Naive B cell (primary cell): ENCODE measurements at regions not wholly inside any gene's neighbourhood (a gene's known extent, or its start where the extent isn't known, plus 50 kb on each side); places are given as distances from the start of the nearest gene placed in this dataset.
"Not testable (repeated sequence)": the region's sequence is repeated elsewhere in the genome, so short reads cannot be mapped to it uniquely, and the experiment has no call there.

Source experiments
- ATAC-seq, 2 donors: fragments of 150-1000 bp; cut with Tn5 transposase; 2 replicates each; pipeline ENCODE4 v1.10.0; 2021; ENCODE audit warnings: low read depth in 2 of 2, mild to moderate bottlenecking in 2 of 2, moderate library complexity in 2 of 2
- DNase-seq: peaks from one replicate; pipeline ENCODE4 v3.0.0; 2022
- H3K27ac Mint-ChIP-seq, 6 donors: one replicate each; pipeline ENCODE4 v1.8.0; 2020 to 2022; ENCODE audit warnings: mild to moderate bottlenecking in 6 of 6, mixed read lengths in 6 of 6, moderate library complexity in 5 of 6, inconsistent platforms in 2 of 6
- H3K27me3 Mint-ChIP-seq, 3 donors: one replicate each; pipeline ENCODE4 v1.8.0; 2021 to 2022; ENCODE audit warnings: mixed read lengths in 3 of 3, mild to moderate bottlenecking in 1 of 3
- H3K36me3 Mint-ChIP-seq, 2 donors: one replicate each; pipeline ENCODE4 v1.8.0; 2020 to 2022; ENCODE audit warnings: mixed read lengths in 2 of 2, inconsistent platforms in 1 of 2, mild to moderate bottlenecking in 1 of 2
- H3K4me1 Mint-ChIP-seq, 3 donors: one replicate each; pipeline ENCODE4 v1.8.0; 2020 to 2022; ENCODE audit warnings: mixed read lengths in 3 of 3, inconsistent platforms in 1 of 3, mild to moderate bottlenecking in 1 of 3, moderate library complexity in 1 of 3
- H3K4me3 Mint-ChIP-seq, 8 donors: one replicate each; pipeline ENCODE4 v1.8.0; 2020 to 2022; ENCODE audit warnings: mild to moderate bottlenecking in 8 of 8, mixed read lengths in 8 of 8, moderate library complexity in 8 of 8, inconsistent platforms in 2 of 8
- H3K9me3 Mint-ChIP-seq, 7 donors: one replicate each; pipeline ENCODE4 v1.8.0; 2020 to 2022; ENCODE audit warnings: mixed read lengths in 7 of 7, mild to moderate bottlenecking in 5 of 7, inconsistent platforms in 2 of 7, moderate library complexity in 1 of 7

- Mint-ChIP-seq H3K4me3 (no peak overlapping the region), H3K36me3 (no peaks in the 10 kb centered on the region), H3K27me3 (no peaks in the 10 kb centered on the region), H3K27ac (peak overlapping the region in 3 of 6 donors; percentile 41 to 73 (median 69)), H3K9me3 (no peaks in the 10 kb centered on the region), H3K4me1 (peaks cover 4 to 22% (median 22%) of the 10 kb centered on the region in 3 donors)
- DNase-seq, result no peak
- ATAC-seq, result peak; percentile 22 to 28
Observed at GRCh38 chr4:77493829-77494551, 111.6 kb upstream of the CXCL13 start.

DNA sequence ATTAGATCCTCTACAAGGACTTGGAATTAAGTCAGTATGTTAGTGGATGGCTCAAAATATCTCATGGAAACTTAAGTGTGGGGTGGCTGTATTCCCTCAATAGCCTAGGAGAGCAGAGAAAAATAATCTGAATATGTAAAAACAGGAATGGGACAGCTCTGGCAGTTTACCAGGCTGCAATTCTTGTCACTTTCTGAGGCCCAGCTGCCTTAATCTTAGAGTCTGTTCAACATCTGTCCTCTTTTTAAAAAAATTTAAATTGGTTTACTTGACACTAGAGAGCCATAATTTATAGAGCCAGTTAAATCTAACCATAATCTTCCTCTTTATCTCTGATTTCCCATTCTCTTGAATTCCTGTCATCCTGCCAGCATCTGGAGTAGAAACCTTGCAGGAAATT, 109.2 kb upstream of the CXCL13 start:
- ATAC-seq (no peak), DNase-seq (no peak)
- no peaks in the 10 kb centered on the region for H3K36me3 Mint-ChIP-seq
- no peaks in the 10 kb centered on the region for H3K27me3 Mint-ChIP-seq
- peaks cover 4 to 22% (median 22%) of the 10 kb centered on the region in 3 donors for H3K4me1 Mint-ChIP-seq
- no peaks in the 10 kb centered on the region for H3K9me3 Mint-ChIP-seq
- no peak overlapping the region for H3K4me3 Mint-ChIP-seq
- no peak overlapping the region for H3K27ac Mint-ChIP-seq

- Mint-ChIP-seq H3K9me3 (no peaks in the 10 kb centered on the region), H3K27ac (no peak overlapping the region), H3K4me1 (no peaks in the 10 kb centered on the region), H3K4me3 (no peak overlapping the region), H3K27me3 (no peaks in the 10 kb centered on the region), H3K36me3 (no peaks in the 10 kb centered on the region)
- ATAC-seq (no peak), DNase-seq (no peak)
Observed at GRCh38 chr4:77500801-77501200, 104.8 kb upstream of the CXCL13 start.

GRCh38 chr4:77501240-77501639, 104.4 kb upstream of the CXCL13 start:
- Mint-ChIP-seq H3K36me3 (no peaks in the 10 kb centered on the region), H3K9me3 (no peaks in the 10 kb centered on the region), H3K27ac (no peak overlapping the region), H3K4me1 (no peaks in the 10 kb centered on the region), H3K27me3 (no peaks in the 10 kb centered on the region), H3K4me3 (no peak overlapping the region)
- DNase-seq, result no peak
- ATAC-seq, result no peak

DNA sequence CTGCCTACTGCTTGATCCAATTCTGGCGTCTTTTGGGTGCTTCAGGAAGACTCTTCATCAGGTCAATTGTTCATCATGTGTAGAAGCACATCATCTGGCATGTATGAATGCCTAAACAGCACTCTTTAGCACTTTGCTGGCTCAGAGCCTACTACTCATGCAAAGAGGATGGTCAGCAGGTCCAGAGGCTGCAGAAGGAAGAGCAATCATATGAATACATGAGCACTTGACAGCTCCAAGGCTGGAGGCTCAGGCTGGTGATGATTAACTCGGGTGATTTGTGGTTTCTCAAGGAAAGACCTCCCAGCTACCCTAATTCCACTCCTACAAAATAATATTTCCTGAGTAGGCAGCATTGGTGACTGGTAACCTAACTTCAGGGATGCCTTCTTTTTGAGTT, 103.8 kb upstream of the CXCL13 start:
- DNase-seq, result no peak
- Mint-ChIP-seq H3K27me3 (no peaks in the 10 kb centered on the region), H3K4me1 (no peaks in the 10 kb centered on the region), H3K36me3 (no peaks in the 10 kb centered on the region), H3K4me3 (no peak overlapping the region), H3K27ac (peak overlapping the region in 1 of 6 donors; percentile 60), H3K9me3 (no peaks in the 10 kb centered on the region)
- ATAC-seq, result no peak

- Mint-ChIP-seq H3K27ac (no peak overlapping the region), H3K4me1 (no peaks in the 10 kb centered on the region), H3K4me3 (no peak overlapping the region), H3K36me3 (no peaks in the 10 kb centered on the region), H3K9me3 (no peaks in the 10 kb centered on the region), H3K27me3 (no peaks in the 10 kb centered on the region)
- ATAC-seq (no peak), DNase-seq (no peak)
Observed at GRCh38 chr4:77504407-77504806, 101.2 kb upstream of the CXCL13 start.

DNA sequence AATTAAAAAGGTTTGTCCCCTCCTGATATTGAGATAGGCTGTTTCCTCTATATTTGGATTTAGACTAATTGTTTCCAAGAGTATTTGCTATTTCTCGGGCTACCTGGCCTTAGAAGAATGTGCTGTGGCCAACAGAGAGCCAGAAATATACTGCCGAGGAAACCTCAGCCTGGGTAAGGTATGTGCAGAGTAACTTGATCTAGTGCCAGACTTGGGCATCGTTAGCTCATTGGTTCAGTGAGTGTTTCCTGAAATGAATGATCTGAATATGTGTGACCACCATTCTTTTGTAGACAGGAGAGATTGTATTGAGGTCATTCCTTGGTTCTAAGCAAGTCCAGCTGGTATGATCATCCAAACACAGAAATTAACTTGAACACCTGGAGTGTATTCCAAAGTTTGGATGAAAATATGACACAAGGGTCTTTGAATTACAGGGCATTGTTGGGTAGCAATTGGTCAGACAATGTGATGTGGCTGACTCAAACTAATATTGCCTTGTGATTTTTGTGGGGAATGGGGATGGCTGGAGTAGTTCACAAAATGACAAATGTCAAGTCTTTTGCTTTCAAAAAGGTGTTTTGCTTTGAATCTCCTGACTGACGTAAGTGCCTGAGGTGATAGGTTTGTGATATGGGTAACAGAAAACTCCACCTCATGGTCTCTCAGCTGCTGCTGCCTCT, 100.2 kb upstream of the CXCL13 start:
- ATAC-seq (no peak), DNase-seq (no peak)
- Mint-ChIP-seq H3K9me3 (no peaks in the 10 kb centered on the region), H3K27me3 (no peaks in the 10 kb centered on the region), H3K36me3 (no peaks in the 10 kb centered on the region), H3K27ac (no peak overlapping the region), H3K4me1 (no peaks in the 10 kb centered on the region), H3K4me3 (no peak overlapping the region)

- Mint-ChIP-seq H3K4me1 (no peaks in the 10 kb centered on the region), H3K27me3 (no peaks in the 10 kb centered on the region), H3K4me3 (no peak overlapping the region), H3K9me3 (no peaks in the 10 kb centered on the region), H3K36me3 (no peaks in the 10 kb centered on the region), H3K27ac (no peak overlapping the region)
- DNase-seq, result no peak
- ATAC-seq, result no peak
Observed at GRCh38 chr4:77505958-77506319, 99.7 kb upstream of the CXCL13 start.

- Mint-ChIP-seq H3K4me3 (no peak overlapping the region), H3K4me1 (no peaks in the 10 kb centered on the region), H3K9me3 (peaks cover 0 to 2% (median 0%) of the 10 kb centered on the region in 7 donors), H3K36me3 (no peaks in the 10 kb centered on the region), H3K27ac (no peak overlapping the region), H3K27me3 (no peaks in the 10 kb centered on the region)
- DNase-seq, result no peak
- no peak for ATAC-seq
Observed at GRCh38 chr4:77510367-77510766, 95.3 kb upstream of the CXCL13 start.

DNA sequence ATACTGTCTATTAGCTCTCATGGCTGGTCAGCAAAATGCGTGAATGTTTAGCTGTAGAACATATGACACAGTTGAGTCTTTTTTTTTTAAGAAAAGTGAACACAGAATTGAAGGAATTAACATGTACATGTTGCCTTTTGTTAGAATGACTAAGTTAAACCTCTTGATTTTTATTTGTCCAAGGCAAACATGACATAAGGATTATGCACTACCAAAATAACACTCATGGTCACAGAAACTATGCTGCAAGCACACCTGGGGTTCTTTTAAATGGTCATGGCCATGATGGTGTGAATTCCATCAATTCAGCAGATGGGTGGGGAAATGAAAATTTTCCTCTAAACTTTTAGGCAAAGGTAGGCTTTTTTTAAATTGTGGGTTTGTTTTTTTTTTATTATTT, 80.1 kb upstream of the CXCL13 start:
- no peak overlapping the region for H3K27ac Mint-ChIP-seq
- H3K27me3 Mint-ChIP-seq, result peaks cover 4 to 22% (median 5%) of the 10 kb centered on the region in 3 donors
- DNase-seq (no peak), ATAC-seq (no peak)
- no peak overlapping the region for H3K4me3 Mint-ChIP-seq
- peaks cover 0 to 11% (median 9%) of the 10 kb centered on the region in 7 donors for H3K9me3 Mint-ChIP-seq
- H3K4me1 Mint-ChIP-seq, result no peaks in the 10 kb centered on the region
- H3K36me3 Mint-ChIP-seq, result peaks cover 5 to 7% of the 10 kb centered on the region in 2 donors

GRCh38 chr4:77527900-77528299, 77.7 kb upstream of the CXCL13 start:
- peaks cover 0 to 19% (median 5%) of the 10 kb centered on the region in 7 donors for H3K9me3 Mint-ChIP-seq
- ATAC-seq, DNase-seq, H3K36me3 Mint-ChIP-seq, H3K4me3 Mint-ChIP-seq, H3K4me1 Mint-ChIP-seq, H3K27ac Mint-ChIP-seq, H3K27me3 Mint-ChIP-seq: not testable (repeated sequence)

DNA sequence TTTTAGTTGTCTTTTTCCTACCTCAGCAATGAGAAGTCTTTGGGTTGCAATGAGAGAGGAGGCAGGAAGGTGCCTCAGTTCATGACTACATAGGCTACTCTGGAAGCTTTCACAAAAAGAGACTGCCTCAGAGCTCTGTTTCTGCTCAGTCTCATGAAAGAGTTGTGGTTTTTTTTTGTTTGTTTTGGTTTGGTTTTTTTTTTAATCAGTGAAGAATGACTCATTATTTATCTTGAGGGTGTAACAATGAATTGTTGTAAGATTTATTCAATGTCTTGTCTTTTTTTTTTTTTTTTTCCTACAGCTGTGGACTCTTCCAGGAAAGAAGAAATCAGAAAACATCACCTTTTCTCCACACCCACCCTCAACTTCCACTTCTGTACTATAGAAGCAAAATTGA, 67.5 kb upstream of the CXCL13 start:
- Mint-ChIP-seq H3K4me1 (no peaks in the 10 kb centered on the region), H3K36me3 (peaks cover 0 to 7% of the 10 kb centered on the region in 2 donors), H3K4me3 (no peak overlapping the region), H3K27me3 (peaks cover 0 to 5% (median 0%) of the 10 kb centered on the region in 3 donors), H3K27ac (peak overlapping the region in 1 of 6 donors; percentile 64), H3K9me3 (peaks cover 4 to 18% (median 10%) of the 10 kb centered on the region in 7 donors)
- no peak for DNase-seq
- no peak for ATAC-seq

GRCh38 chr4:77538574-77539157, 67.0 kb upstream of the CXCL13 start:
- Mint-ChIP-seq H3K27ac (peak overlapping the region in 1 of 6 donors; percentile 64), H3K9me3 (peaks cover 4 to 18% (median 11%) of the 10 kb centered on the region in 7 donors), H3K4me3 (no peak overlapping the region), H3K27me3 (peaks cover 0 to 8% (median 0%) of the 10 kb centered on the region in 3 donors), H3K36me3 (peaks cover 0 to 7% of the 10 kb centered on the region in 2 donors), H3K4me1 (no peaks in the 10 kb centered on the region)
- no peak for ATAC-seq
- DNase-seq, result no peak
